Middle frontal gyrus (tissue), 1 donor: ENCODE measurements at regions not wholly inside any gene's neighbourhood (a gene's known extent, or its start where the extent isn't known, plus 50 kb on each side); places are given as distances from the start of the nearest gene placed in this dataset.

Source experiments
- DNase-seq: peaks from one replicate; pipeline ENCODE4 v3.0.0-alpha.2; 2015; ENCODE audit warnings: low spot score; ENCODE audit errors: extremely low spot score

GRCh38 chr1:69502991-69503390 is 64.7 kb upstream of the LRRC7 start:
- no peak for DNase-seq

DNA sequence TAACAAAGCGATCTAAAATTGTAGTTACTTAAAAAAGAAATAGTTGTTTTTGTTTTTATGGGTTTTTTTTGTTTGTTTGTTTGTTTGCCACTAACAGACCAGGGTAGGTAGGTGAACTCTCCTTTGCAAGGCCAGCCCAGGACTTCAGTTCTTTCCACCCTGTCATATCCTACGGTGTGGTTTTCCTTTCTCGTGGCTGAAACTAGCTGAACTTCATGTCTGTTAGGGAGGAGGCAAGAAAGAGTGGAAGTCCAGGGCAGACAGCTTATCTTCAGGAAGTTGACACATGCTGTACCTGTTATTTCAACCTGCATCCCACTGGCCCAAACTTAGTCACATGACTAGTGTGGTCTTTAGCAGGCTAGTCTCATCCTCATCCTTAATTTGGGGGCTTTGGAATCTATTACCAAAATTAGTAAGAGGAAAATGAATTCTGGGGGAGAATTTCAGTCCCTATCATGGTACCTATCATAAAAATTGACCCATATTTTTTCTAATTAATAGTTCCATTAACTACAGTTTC is 62.9 kb upstream of the LRRC7 start:
- DNase-seq = no peak

GRCh38 chr1:69506311-69506710 is 61.4 kb upstream of the LRRC7 start:
- DNase-seq = no peak

DNA sequence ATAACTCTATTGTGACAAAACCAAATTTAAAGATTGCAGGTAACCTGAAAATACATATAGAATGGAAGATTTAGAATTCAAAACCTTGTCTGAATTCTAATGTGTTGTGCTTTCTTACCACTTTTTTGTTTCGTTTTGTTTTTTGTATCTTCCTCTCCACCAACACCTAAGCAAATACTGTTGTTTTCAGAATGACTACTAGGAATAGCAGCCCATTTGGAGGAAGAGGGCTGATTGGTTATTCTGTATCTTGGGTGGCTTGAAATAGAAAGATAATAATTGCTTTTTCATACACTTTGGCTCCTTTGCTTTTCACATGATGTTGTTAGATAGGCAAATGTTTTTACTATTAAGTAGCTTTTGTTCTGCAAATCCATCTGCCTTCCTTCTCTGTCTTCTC is 61.0 kb upstream of the LRRC7 start:
- no peak for DNase-seq

- no peak for DNase-seq
These were observed 57.7 kb upstream of the LRRC7 start for GRCh38 chr1:69510026-69510425.

GRCh38 chr1:69511426-69512192 is 56.1 kb upstream of the LRRC7 start:
- DNase-seq = no peak

GRCh38 chr1:69513601-69514000 is 54.1 kb upstream of the LRRC7 start:
- no peak for DNase-seq
